PC-9 (cell line): ENCODE measurements at regions not wholly inside any gene's neighbourhood (a gene's known extent, or its start where the extent isn't known, plus 50 kb on each side); places are given as distances from the start of the nearest gene placed in this dataset.

Source experiments
- EZH2 ChIP-seq: fragments of 200-600 bp; sonication (generic); IDR thresholded peaks from 2 replicates; pipeline ENCODE4 v1.8.0; 2017; ENCODE audit warnings: antibody characterized with exemption, low read depth
- TF ChIP-seq, protein P1 (sequence below): fragments of 200-600 bp; sonication (generic); conservative IDR thresholded peaks from 2 replicates; pipeline ENCODE4 v1.6.1; 2017; ENCODE audit warnings: mixed run types, antibody characterized with exemption, mild to moderate bottlenecking, moderate library complexity

DNA sequence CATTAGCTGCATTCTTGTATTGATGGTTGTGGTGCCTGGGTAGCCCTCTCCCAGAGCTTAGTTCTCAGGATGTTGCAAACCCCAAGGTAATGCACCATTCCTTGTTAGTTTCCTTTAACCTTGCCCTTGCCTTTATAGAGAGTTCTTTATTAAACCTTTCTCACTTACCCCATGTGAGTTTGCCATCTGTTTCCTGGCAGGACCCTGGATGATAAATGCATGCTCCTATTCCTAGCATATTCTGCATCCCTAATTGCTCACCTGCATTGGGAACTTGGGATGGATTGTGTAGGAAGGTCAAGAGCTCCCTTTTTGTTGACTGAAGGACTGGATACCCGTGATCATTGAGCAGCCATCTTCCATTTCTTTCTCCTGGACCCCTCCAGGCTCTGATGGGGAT, 59.9 kb upstream of the AP1S2 start:
- TF ChIP-seq, protein P1, sequence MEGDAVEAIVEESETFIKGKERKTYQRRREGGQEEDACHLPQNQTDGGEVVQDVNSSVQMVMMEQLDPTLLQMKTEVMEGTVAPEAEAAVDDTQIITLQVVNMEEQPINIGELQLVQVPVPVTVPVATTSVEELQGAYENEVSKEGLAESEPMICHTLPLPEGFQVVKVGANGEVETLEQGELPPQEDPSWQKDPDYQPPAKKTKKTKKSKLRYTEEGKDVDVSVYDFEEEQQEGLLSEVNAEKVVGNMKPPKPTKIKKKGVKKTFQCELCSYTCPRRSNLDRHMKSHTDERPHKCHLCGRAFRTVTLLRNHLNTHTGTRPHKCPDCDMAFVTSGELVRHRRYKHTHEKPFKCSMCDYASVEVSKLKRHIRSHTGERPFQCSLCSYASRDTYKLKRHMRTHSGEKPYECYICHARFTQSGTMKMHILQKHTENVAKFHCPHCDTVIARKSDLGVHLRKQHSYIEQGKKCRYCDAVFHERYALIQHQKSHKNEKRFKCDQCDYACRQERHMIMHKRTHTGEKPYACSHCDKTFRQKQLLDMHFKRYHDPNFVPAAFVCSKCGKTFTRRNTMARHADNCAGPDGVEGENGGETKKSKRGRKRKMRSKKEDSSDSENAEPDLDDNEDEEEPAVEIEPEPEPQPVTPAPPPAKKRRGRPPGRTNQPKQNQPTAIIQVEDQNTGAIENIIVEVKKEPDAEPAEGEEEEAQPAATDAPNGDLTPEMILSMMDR: no peak
- TF ChIP-seq EZH2: no peak
